Body of pancreas (tissue), 4 donors: ENCODE measurements at regions not wholly inside any gene's neighbourhood (a gene's known extent, or its start where the extent isn't known, plus 50 kb on each side); places are given as distances from the start of the nearest gene placed in this dataset.

Experiments used
- ATAC-seq: fragments of 150-250 bp; one replicate; pipeline ENCODE4 v1.9.1; 2016
- DNase-seq, 4 donors: peaks; one replicate each; pipeline ENCODE4 v3.0.0-alpha.2; 2019
- H3K27ac ChIP-seq, 4 donors: fragments of 200-600 bp; sonication (generic); 1 replicate in 3 of 4; 2 replicates in 1 of 4; pipeline versions ENCODE4 v1.5.1 to v1.6.1; 2016 to 2019; ENCODE audit warnings: mild to moderate bottlenecking in 1 of 4, mixed read lengths in 1 of 4, moderate library complexity in 1 of 4
- H3K27me3 ChIP-seq, 2 donors: fragments of 200-600 bp; sonication (generic); one replicate each; pipeline ENCODE4 v1.6.0; 2016; ENCODE audit warnings: mild to moderate bottlenecking in 1 of 2
- H3K36me3 ChIP-seq, 2 donors: fragments of 200-600 bp; sonication (generic); replicated peaks in 1 of 2; 2 replicates each; pipeline ENCODE4 v1.5.1; 2016; ENCODE audit warnings: low read depth in 2 of 2; ENCODE audit not compliant: insufficient read depth in 1 of 2
- H3K4me1 ChIP-seq: fragments of 200-600 bp; sonication (generic); one replicate; pipeline ENCODE4 v1.6.0; 2016
- H3K4me3 ChIP-seq, 2 donors: fragments of 200-600 bp; sonication (generic); 1 replicate in 1 of 2; 2 replicates in 1 of 2; pipeline ENCODE4 v1.5.1; 2016 to 2019
- H3K9me3 ChIP-seq, 3 donors: fragments of 200-600 bp; sonication (generic); 1 replicate in 2 of 3; 2 replicates in 1 of 3; pipeline ENCODE4 v1.5.1; 2016
- CTCF ChIP-seq, 7 experiments: fragments of 450-650 bp in 4 of 7; fragments of 200-600 bp in 3 of 7; sonication (generic) in 3 of 7; IDR thresholded peaks; one replicate each; pipeline ENCODE4 v1.5.1; 2016 to 2019; ENCODE audit warnings: antibody characterized with exemption in 7 of 7
- POLR2A ChIP-seq, 3 donors: fragments of 450-650 bp; IDR thresholded peaks; one replicate each; pipeline ENCODE4 v1.6.1; 2016; ENCODE audit warnings: antibody characterized with exemption in 3 of 3, mild to moderate bottlenecking in 2 of 3
- WGBS, 2 donors: methylation state at CpG; one replicate each; pipeline ENCODE4 v1.1.5; 2017; 5-methylcytosine and 5-hydroxymethylcytosine counted together
- intact Hi-C: fragments of 100-400 bp; cut with DNase I; formaldehyde crosslinking; loops from one replicate; pipeline ENCODE4 v1.15.1; 2023

GRCh38 chr1:194105381-194105780, 919.0 kb upstream of the B3GALT2 start:
- 75 to 80% methylated on average over 2 of the region's 2 CpGs for WGBS, 2 donors
- intact Hi-C loops = no loop called here
- TF ChIP-seq CTCF (IDR thresholded peaks at IDR 0.05) (no peak), POLR2A (IDR thresholded peaks at IDR 0.05) (no peak)

DNA sequence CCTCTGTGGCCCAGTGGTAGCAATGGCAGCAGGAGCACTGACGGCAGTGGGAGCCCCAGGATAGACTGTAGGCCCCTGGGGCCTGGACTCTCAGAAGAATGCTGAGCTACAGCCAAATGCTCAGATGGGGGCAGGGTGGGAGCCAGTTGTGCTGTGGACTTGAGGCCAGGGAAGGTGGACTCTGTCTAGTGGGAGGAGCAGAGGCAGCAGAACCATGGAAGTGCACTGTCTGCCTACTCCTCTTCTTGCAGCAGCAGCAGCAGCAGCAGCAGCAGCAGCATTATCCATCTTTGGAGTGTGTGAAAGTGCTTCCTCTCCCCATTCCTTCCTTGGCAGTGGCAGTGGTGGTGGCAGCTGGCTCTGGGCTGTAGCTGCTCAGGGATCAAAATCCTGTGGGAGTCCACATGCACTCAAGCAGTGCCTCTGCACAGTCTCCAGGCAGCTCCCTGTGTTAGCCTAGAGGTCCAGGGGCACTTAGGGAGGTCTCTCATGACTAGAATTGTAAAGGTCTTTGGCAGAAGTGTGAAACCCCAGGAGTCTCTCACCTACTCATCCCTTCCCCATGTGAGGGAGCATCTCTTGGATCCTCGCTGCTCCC, 917.9 kb upstream of the B3GALT2 start:
- Histone ChIP-seq H3K36me3 (no peaks in the 10 kb centered on the region), H3K4me1 (no peaks in the 10 kb centered on the region), H3K27me3 (no peaks in the 10 kb centered on the region), H3K4me3 (no peak overlapping the region), H3K27ac (no peak overlapping the region), H3K9me3 (no peaks in the 10 kb centered on the region)
- intact Hi-C loops = no loop called here
- ATAC-seq (no peak), DNase-seq (no peak)
- no peak for TF ChIP-seq CTCF (IDR thresholded peaks at IDR 0.05)
- TF ChIP-seq POLR2A (IDR thresholded peaks at IDR 0.05) = no peak
- 85 to 94% methylated on average over 1 to 2 of the region's 2 CpGs for WGBS, 2 donors

More at GRCh38 chr1:194105381-194105780, 919.0 kb upstream of the B3GALT2 start:
- Histone ChIP-seq H3K9me3 (no peaks in the 10 kb centered on the region), H3K36me3 (no peaks in the 10 kb centered on the region), H3K4me3 (no peak overlapping the region), H3K27me3 (no peaks in the 10 kb centered on the region), H3K4me1 (no peaks in the 10 kb centered on the region), H3K27ac (no peak overlapping the region)
- DNase-seq (no peak), ATAC-seq (no peak)

DNA sequence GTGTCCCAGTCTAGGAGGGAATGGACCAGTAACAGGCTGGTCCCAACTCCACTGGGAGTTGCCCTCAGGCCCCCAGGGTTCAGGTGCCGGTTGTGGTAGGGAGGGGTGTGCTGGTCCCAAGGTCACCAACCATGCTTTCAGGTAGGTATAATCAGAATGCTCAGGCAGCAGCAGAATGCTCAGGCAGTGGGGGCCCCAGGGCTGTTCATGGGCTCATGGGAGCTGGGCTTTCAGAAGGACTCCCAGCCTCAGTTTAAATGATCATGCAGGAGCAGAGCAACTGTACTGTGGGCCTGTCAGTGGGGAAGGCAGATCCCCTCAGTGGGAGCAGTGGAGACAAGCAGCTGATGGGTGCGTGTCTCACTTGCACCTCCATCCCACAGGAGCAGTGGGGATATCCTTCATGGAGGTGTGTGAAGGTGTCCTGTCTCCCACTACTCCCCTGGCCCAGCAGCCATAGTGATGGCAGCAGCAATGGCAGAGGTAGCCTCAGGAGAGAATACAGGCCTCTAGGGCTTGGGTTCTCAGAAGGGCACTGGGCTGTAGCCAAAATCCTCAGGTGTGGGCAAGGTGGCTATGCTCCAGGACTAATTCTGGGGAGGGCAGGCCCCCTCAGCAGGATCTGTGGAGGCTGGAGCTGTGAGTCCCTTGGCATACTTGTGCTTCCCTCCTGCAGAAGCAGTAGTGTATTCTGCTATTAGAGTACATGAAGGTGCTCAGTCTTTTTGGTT, 917.3 kb upstream of the B3GALT2 start:
- no peaks in the 10 kb centered on the region for H3K9me3 ChIP-seq
- ATAC-seq = no peak
- H3K4me1 ChIP-seq = no peaks in the 10 kb centered on the region
- intact Hi-C loops = no loop called here
- no peak for TF ChIP-seq POLR2A (IDR thresholded peaks at IDR 0.05)
- no peak for TF ChIP-seq CTCF (IDR thresholded peaks at IDR 0.05)
- no peaks in the 10 kb centered on the region for H3K27me3 ChIP-seq
- 73 to 100% methylated on average over 1 of the region's 2 CpGs for whole genome bisulfite sequencing, 2 donors
- DNase-seq = no peak
- no peak overlapping the region for H3K27ac ChIP-seq
- no peak overlapping the region for H3K4me3 ChIP-seq
- no peaks in the 10 kb centered on the region for H3K36me3 ChIP-seq

DNA sequence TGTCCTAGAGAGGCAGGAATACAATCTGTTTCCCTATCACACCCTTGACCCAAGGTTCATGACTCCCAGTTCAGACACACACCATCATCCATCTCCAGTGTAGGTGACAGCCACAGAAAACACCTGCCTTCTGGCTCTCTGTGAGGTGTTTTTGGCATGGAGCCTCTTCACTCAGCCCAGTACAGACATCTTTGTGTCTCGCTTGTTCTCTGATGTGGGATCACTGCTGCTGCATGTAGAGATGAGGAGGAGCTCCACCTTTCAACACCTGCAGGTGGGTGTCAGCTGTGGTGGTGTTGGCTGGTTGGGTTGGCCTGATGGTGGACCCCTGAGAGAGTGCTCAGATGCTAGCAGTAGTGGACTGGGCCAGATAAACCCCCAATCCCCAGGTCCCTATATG, 916.7 kb upstream of the B3GALT2 start:
- H3K4me1 ChIP-seq = no peaks in the 10 kb centered on the region
- H3K27ac ChIP-seq = no peak overlapping the region
- intact Hi-C loops = no loop called here
- H3K9me3 ChIP-seq = no peaks in the 10 kb centered on the region
- no peak overlapping the region for H3K4me3 ChIP-seq
- H3K36me3 ChIP-seq = no peaks in the 10 kb centered on the region
- no peak for DNase-seq
- WGBS, 2 donors = 83 to 86% methylated on average over 1 of the region's 1 CpG
- ATAC-seq = no peak
- H3K27me3 ChIP-seq = no peaks in the 10 kb centered on the region
- TF ChIP-seq CTCF (IDR thresholded peaks at IDR 0.05) = no peak
- TF ChIP-seq POLR2A (IDR thresholded peaks at IDR 0.05) = no peak

DNA sequence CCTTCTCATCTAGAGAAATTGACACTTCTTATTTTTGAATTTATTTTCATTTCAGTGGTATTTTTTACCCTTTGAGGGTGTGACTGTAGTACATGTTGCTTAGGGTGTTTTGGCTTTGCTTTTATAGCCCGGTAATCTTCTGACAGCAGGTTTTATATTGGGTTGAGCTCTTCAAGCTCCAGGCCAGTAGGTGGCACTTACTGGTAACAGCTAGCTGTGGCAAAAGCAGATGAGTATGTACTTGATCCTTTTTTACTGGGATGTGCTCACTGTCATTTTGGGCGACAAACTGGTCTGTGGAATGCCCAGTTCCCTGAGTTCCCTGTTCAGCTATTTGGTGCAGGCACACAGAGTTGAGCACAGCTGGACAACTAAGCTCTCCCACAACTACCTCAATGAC, 916.2 kb upstream of the B3GALT2 start:
- Histone ChIP-seq H3K9me3 (no peaks in the 10 kb centered on the region), H3K36me3 (no peaks in the 10 kb centered on the region), H3K4me1 (no peaks in the 10 kb centered on the region), H3K4me3 (no peak overlapping the region), H3K27ac (no peak overlapping the region), H3K27me3 (no peaks in the 10 kb centered on the region)
- ATAC-seq (no peak), DNase-seq (no peak)
- TF ChIP-seq CTCF (IDR thresholded peaks at IDR 0.05) = no peak
- no peak for TF ChIP-seq POLR2A (IDR thresholded peaks at IDR 0.05)
- intact Hi-C loops = no loop called here
- WGBS, 2 donors = 42 to 64% methylated on average over 2 of the region's 2 CpGs
